Glutamatergic neuron (in vitro differentiated cells): ENCODE measurements at regions not wholly inside any gene's neighbourhood (a gene's known extent, or its start where the extent isn't known, plus 50 kb on each side); places are given as distances from the start of the nearest gene placed in this dataset.

Experiments used
- DNase-seq: peaks from one replicate; pipeline ENCODE4 v3.0.0; 2022
- H3K27ac Mint-ChIP-seq: one replicate; pipeline ENCODE4 v1.8.0; 2020; ENCODE audit warnings: mild to moderate bottlenecking, mixed read lengths, inconsistent platforms; ENCODE audit not compliant: unreplicated experiment
- H3K27me3 Mint-ChIP-seq: one replicate; pipeline ENCODE4 v1.8.0; 2020; ENCODE audit warnings: mild to moderate bottlenecking, moderate library complexity, mixed read lengths, inconsistent platforms; ENCODE audit not compliant: unreplicated experiment
- H3K36me3 Mint-ChIP-seq: one replicate; pipeline ENCODE4 v1.8.0; 2020; ENCODE audit warnings: mild to moderate bottlenecking, mixed read lengths, inconsistent platforms; ENCODE audit not compliant: unreplicated experiment
- H3K4me1 Mint-ChIP-seq: one replicate; pipeline ENCODE4 v1.8.0; 2020; ENCODE audit warnings: mild to moderate bottlenecking, low read depth, mixed read lengths, inconsistent platforms; ENCODE audit not compliant: unreplicated experiment
- H3K4me3 Mint-ChIP-seq: one replicate; pipeline ENCODE4 v1.8.0; 2020; ENCODE audit warnings: mild to moderate bottlenecking, mixed read lengths, inconsistent platforms; ENCODE audit not compliant: unreplicated experiment
- H3K9me3 Mint-ChIP-seq: one replicate; pipeline ENCODE4 v1.8.0; 2020; ENCODE audit warnings: mild to moderate bottlenecking, moderate library complexity, mixed read lengths, inconsistent platforms; ENCODE audit not compliant: unreplicated experiment
- TF ChIP-seq, protein P1 (sequence below): fragments of 200-600 bp; sonication (generic); IDR thresholded peaks from one replicate; pipeline ENCODE4 v1.5.0; 2021; ENCODE audit not compliant: partially characterized antibody, unreplicated experiment

DNA sequence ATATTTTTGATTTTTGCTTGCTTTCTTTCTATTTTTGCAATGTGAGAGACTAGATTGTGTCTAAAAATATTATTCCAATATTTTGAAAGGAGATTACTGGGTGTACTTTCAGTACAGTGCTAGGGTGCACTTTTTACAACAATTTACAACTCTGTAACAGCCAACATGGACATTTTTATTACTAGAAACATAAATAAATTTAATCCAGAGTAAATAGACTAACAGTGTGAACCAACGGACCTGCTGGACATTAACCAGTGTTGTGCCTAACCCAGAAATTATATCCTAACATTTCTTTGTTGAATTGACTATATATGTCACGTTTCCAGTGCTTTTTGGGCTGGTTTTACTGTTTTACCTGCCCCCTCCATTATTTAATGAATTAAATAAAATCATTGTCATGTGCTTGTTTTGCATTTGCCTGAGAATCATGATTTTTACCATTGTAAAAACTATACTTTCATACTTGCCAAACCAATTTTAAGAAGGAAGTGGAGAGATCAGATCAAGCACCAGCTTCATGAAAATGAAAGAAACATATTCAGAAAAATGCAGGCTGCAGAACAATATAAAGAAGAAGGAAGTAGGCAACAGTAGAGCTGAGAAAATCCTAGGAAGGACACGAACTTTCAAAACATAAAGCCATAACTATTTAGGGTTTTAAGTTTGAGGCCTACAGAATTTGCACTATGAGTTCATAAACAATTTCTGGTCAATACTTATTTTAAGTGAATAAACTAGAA is 400.8 kb upstream of the PIK3R1 start:
- H3K27me3 Mint-ChIP-seq: no peaks in the 10 kb centered on the region
- peaks cover 3% of the 10 kb centered on the region for H3K36me3 Mint-ChIP-seq
- peaks cover 4% of the 10 kb centered on the region for H3K9me3 Mint-ChIP-seq
- no peak overlapping the region for H3K4me3 Mint-ChIP-seq
- TF ChIP-seq, protein P1, sequence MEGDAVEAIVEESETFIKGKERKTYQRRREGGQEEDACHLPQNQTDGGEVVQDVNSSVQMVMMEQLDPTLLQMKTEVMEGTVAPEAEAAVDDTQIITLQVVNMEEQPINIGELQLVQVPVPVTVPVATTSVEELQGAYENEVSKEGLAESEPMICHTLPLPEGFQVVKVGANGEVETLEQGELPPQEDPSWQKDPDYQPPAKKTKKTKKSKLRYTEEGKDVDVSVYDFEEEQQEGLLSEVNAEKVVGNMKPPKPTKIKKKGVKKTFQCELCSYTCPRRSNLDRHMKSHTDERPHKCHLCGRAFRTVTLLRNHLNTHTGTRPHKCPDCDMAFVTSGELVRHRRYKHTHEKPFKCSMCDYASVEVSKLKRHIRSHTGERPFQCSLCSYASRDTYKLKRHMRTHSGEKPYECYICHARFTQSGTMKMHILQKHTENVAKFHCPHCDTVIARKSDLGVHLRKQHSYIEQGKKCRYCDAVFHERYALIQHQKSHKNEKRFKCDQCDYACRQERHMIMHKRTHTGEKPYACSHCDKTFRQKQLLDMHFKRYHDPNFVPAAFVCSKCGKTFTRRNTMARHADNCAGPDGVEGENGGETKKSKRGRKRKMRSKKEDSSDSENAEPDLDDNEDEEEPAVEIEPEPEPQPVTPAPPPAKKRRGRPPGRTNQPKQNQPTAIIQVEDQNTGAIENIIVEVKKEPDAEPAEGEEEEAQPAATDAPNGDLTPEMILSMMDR: no peak
- no peak for DNase-seq
- peaks cover 11% of the 10 kb centered on the region for H3K4me1 Mint-ChIP-seq
- no peak overlapping the region for H3K27ac Mint-ChIP-seq

DNA sequence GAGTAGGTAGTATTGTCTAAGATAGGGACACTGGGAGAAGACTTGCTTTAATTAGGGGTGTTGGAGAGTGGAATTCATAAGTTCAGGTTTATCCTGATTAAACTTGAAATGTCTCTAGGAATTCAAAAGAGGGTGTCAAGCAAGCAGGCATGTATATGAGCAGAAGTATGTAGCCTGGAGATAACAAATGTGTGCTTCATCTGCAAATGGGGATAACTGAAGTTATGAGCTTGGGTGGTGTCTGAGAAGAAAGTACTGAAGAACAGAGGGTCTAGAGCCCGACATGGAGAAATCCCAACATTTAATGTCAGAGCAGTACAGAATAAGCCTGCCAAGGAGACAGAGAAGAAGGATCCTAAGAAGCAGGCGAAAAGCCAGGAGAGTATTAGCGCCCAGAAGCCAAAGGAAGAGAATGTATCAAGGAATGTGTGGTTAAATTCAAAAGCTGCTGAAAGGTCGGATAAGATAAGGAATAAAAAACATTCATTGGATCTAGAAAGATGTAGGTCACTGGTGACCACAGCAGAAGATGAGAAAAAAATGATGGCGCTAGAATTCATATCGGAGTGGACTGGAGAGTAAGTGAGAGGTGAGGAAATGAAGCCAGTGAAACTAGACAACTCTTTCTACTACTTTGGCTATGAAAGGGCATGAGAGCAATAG is 401.5 kb upstream of the PIK3R1 start:
- DNase-seq: no peak
- Mint-ChIP-seq H3K36me3 (peaks cover 3% of the 10 kb centered on the region), H3K9me3 (peaks cover 4% of the 10 kb centered on the region), H3K4me3 (no peak overlapping the region), H3K4me1 (peaks cover 11% of the 10 kb centered on the region), H3K27ac (no peak overlapping the region), H3K27me3 (no peaks in the 10 kb centered on the region)
- TF ChIP-seq, protein P1: no peak

DNA sequence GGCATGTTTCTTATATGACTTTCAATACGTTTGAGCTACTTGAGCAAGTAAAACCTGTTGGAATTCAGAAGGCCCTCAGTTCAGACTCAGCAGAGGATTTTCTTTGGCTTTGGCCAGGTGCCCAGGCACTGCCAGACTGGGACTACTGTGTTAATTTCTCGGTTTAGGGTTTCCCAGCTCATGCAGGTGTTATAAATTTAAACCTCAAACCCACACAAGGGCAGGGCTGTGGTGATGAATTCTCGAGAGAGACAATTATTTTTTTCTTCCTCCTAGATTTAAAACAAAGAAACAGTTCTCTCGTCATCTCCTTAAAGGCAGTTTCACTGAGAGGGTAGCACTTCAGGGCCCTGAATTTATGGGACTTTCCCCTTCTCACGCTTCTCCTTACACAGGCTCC is 406.0 kb upstream of the PIK3R1 start:
- TF ChIP-seq, protein P1: no peak
- Mint-ChIP-seq H3K36me3 (peaks cover 3% of the 10 kb centered on the region), H3K9me3 (peaks cover 2% of the 10 kb centered on the region), H3K4me3 (no peak overlapping the region), H3K27me3 (no peaks in the 10 kb centered on the region), H3K27ac (no peak overlapping the region), H3K4me1 (peaks cover 8% of the 10 kb centered on the region)
- DNase-seq: no peak

DNA sequence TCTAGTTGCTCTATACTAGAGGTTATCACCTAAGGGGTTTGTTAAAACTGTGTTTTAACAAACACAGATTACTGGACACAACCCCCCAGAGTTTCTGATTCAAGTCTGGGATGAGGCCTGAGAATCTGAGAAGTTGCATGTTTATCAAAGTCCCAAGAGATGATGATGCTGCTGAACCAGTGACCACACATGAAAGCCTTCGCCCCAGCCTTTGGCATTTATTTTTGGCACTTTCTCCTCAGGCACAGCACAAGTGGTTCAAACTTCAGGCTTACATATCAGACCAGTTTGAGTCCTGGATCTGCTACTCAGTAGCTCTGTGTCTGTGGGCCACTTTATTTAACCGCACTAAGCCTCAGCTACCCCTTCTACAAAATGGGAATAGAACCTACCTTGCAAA is 407.2 kb upstream of the PIK3R1 start:
- H3K36me3 Mint-ChIP-seq: peaks cover 5% of the 10 kb centered on the region
- H3K9me3 Mint-ChIP-seq: no peaks in the 10 kb centered on the region
- TF ChIP-seq, protein P1: no peak
- no peak for DNase-seq
- H3K4me1 Mint-ChIP-seq: peaks cover 8% of the 10 kb centered on the region
- no peaks in the 10 kb centered on the region for H3K27me3 Mint-ChIP-seq
- no peak overlapping the region for H3K4me3 Mint-ChIP-seq
- no peak overlapping the region for H3K27ac Mint-ChIP-seq

DNA sequence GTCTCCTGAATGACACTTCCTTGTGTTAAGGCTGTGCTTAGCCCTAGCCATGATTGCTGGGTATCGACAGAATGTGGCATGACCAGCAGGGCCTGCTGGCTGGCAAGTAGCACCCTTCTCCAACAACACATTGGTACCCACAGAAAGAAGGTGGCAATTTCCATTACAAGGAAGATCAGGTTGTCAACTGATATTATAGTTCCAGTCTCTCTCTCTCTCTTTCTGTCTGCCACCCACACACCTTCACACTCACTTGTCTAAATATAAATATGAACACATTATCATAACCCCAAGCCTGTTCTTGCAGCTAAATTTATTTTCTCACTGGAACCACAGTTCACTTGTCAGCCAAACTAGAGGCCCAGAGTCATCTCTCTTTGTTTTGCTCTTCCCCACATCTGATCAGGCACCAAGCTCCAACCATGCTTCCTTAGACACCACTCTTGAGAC is 408.1 kb upstream of the PIK3R1 start:
- TF ChIP-seq, protein P1: no peak
- H3K27me3 Mint-ChIP-seq: no peaks in the 10 kb centered on the region
- peaks cover 12% of the 10 kb centered on the region for H3K36me3 Mint-ChIP-seq
- H3K4me1 Mint-ChIP-seq: peaks cover 8% of the 10 kb centered on the region
- peak overlapping the region; percentile 40 for H3K27ac Mint-ChIP-seq
- H3K9me3 Mint-ChIP-seq: no peaks in the 10 kb centered on the region
- H3K4me3 Mint-ChIP-seq: no peak overlapping the region
- no peak for DNase-seq
